ENCODE measurements at regions not wholly inside any gene's neighbourhood (a gene's known extent, or its start where the extent isn't known, plus 50 kb on each side); places are given as distances from the start of the nearest gene placed in this dataset.

DNA sequence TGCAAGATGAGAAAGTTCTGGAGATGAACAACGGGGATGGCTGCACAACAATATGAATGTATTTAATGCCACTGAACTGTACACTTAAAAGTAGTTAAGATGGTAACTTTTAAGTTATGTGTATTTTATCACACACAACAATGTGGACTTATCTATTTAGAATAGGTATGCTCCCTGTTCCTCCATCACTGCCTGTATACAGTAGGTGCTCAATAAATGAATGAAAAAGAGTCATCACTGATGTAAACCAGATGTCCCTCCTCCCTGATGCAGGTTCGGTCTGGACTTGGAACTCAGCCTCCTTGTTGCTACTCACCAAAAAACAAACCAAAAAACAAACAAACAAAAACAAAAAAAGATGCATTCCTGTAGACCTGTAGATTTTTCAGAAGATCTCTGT lies 65.9 kb upstream of the BOD1 start:
- TF ChIP-seq EZH2 (IDR thresholded peaks at IDR 0.05) (no peak), POLR2AphosphoS5 (IDR thresholded peaks at IDR 0.05; ENCODE audit: borderline replicate concordance, low read depth, low read length) (no peak), FOXP2 (optimal IDR thresholded peaks at IDR 0.05; ENCODE audit: control extremely low read depth, extremely low read length, insufficient read depth) (no peak)

Data from SK-N-MC (cell line).